ENCODE measurements at regions not wholly inside any gene's neighbourhood (a gene's known extent, or its start where the extent isn't known, plus 50 kb on each side); places are given as distances from the start of the nearest gene placed in this dataset.

GRCh38 chr15:72939514-72940228 is 112.6 kb upstream of the NEO1 start:
- DNase-seq (ENCODE audit: insufficient read length, low spot score), result no peak
- FAIRE-seq, result no peak
- TF ChIP-seq CTCF (IDR thresholded peaks at IDR 0.05; ENCODE audit: insufficient read depth, missing control alignments), result no peak

DNA sequence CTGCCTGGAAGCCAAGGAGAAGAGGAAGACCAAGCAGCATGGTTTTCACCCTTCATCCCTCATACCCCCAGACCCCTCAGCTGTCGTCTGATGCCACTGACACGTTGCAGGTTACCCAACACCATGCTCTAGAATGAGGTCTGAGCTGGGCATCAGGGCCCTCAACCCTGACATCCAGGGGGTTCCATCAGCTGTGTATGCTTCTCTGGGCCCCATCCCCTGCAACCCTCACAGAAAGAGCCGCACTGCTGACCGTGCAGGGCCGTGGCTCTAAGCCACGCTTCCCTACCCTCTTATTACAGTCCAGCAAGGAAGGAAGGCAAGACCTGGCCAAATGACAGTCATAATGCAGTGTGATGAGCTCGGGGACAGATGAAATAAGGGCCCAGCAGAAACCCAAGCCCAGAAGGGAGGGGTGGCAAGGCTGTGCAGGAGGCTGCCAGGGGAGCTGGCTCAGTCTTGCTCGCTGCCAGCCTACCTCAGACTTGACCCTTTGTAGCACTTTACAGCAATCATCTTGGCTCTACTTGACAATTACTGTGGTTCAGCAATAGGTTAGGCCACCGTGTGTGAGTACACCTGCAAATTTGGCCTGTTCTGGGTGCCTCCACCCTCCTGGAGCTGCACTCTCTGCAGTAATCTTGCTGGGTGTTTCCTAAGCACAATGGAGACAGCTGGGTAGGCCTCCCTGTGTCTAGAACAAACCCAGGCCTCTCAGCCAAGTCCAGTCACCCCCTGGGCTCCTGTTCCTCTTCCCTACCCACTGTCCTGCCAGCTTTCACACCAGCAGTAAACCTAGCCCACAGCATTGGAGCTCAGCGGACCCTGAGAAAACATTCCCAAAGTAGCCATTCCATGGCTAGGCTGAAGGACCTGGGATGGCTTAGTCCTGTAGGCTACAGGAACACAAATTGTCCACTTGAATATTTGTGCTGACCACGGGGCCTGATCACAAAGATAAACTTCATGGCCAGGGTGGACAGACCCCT is 115.3 kb upstream of the NEO1 start:
- DNase-seq (ENCODE audit: insufficient read length, low spot score) (no peak), FAIRE-seq (no peak)
- no peak for TF ChIP-seq CTCF (IDR thresholded peaks at IDR 0.05; ENCODE audit: insufficient read depth, missing control alignments)

GRCh38 chr15:72936237-72936636 is 116.0 kb upstream of the NEO1 start:
- no peak for DNase-seq (ENCODE audit: insufficient read length, low spot score)
- no peak for FAIRE-seq

DNA sequence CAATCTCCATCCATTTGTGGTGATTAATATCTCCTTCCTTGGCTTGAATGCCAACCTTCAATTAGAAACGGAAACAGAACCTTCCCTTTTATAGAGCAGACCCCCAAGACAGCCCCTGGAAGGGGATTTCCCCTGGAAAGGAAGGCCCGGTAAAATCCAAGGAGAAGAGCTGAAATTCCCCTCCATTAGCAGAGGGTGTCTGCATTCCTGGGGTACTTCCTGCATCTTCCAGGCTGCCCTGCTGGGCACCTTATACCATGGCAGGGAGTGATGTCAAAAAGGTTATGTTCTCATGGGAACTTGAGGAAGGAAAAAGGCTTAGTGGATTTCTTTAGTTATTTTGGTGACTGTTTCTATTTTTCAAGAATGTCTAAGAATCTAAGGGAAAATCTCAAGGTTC is 116.7 kb upstream of the NEO1 start:
- no peak for FAIRE-seq
- no peak for DNase-seq (ENCODE audit: insufficient read length, low spot score)
- no peak for TF ChIP-seq CTCF (IDR thresholded peaks at IDR 0.05; ENCODE audit: insufficient read depth, missing control alignments)

More at GRCh38 chr15:72936237-72936636, 116.0 kb upstream of the NEO1 start:
- no peak for TF ChIP-seq CTCF (IDR thresholded peaks at IDR 0.05; ENCODE audit: insufficient read depth, missing control alignments)

- no peak for DNase-seq (ENCODE audit: insufficient read length, low spot score)
- FAIRE-seq, result no peak
- no peak for TF ChIP-seq CTCF (IDR thresholded peaks at IDR 0.05; ENCODE audit: insufficient read depth, missing control alignments)
These were observed 117.3 kb upstream of the NEO1 start for GRCh38 chr15:72934921-72935320.

GRCh38 chr15:72933976-72934375 is 118.3 kb upstream of the NEO1 start:
- no peak for TF ChIP-seq CTCF (IDR thresholded peaks at IDR 0.05; ENCODE audit: insufficient read depth, missing control alignments)
- FAIRE-seq (no peak), DNase-seq (ENCODE audit: insufficient read length, low spot score) (no peak)

Measured in D721Med (cell line).